ENCODE measurements at regions not wholly inside any gene's neighbourhood (a gene's known extent, or its start where the extent isn't known, plus 50 kb on each side); places are given as distances from the start of the nearest gene placed in this dataset.

DNA sequence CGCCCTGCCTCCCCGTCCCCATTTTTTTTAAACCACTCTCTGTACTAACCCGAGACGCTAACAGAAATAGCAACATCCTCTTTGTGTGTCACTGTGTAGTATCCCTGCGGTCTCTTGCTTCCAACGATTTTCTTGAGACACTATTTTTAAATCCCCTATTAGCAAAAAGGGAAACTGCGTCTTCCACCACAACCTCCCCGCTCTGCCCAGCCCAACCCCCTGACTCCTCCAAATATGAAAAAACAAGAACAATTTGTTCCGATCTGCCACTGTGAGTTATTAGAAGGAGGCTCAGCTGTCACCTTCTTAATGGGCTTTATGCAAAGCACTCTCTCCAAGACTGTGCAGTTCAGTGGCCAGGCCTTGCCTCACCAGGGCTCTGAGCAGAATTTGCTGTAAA is 76.3 kb downstream of the MAP1LC3B2 start:
- no peak overlapping the region for H3K4me3 ChIP-seq (ENCODE audit: low read depth, low read length)
- TF ChIP-seq, protein P1, sequence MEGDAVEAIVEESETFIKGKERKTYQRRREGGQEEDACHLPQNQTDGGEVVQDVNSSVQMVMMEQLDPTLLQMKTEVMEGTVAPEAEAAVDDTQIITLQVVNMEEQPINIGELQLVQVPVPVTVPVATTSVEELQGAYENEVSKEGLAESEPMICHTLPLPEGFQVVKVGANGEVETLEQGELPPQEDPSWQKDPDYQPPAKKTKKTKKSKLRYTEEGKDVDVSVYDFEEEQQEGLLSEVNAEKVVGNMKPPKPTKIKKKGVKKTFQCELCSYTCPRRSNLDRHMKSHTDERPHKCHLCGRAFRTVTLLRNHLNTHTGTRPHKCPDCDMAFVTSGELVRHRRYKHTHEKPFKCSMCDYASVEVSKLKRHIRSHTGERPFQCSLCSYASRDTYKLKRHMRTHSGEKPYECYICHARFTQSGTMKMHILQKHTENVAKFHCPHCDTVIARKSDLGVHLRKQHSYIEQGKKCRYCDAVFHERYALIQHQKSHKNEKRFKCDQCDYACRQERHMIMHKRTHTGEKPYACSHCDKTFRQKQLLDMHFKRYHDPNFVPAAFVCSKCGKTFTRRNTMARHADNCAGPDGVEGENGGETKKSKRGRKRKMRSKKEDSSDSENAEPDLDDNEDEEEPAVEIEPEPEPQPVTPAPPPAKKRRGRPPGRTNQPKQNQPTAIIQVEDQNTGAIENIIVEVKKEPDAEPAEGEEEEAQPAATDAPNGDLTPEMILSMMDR (IDR thresholded peaks at IDR 0.05; ENCODE audit: borderline replicate concordance, insufficient read depth, low read depth, low read length) = no peak

DNA sequence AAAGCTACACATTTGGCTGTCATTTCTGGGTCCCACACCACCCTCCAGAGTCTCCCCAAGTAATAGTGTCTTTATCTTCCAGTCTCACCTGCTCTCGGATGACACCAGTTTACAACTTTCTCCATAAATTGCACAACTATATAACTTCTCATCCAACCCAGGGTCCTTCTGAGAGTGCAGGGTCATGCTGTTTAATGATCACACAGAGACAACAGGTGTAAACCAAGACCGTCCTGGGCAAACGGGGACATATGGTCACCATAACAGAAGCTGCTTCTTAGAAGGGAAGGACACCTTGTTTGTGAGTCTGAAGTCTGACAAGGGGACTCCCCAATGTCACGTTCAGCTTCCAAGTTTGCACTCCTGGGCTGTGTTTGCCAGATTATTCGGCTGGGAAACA is 74.3 kb downstream of the MAP1LC3B2 start:
- H3K4me3 ChIP-seq (ENCODE audit: low read depth, low read length) = no peak overlapping the region
- TF ChIP-seq, protein P1 (IDR thresholded peaks at IDR 0.05; ENCODE audit: borderline replicate concordance, insufficient read depth, low read depth, low read length) = no peak

DNA sequence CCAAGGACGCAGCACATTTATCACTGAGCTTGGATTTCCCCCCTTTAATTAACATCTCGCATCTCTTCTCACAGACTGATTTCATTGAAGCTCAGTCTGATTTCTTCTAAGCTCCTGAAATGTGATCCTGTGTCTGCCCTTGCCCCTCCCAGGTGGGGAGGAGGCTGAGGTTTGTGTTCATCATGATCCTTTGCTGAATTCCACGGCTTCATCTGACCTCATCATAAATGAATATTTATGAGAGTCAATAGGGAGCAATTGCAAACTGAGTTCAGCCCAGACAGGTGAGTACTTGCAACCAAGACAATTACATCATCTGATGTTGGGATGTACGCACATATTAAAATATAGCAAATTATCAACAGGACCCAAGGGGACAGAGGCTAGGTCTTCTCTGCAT is 72.4 kb downstream of the MAP1LC3B2 start:
- TF ChIP-seq, protein P1 (IDR thresholded peaks at IDR 0.05; ENCODE audit: borderline replicate concordance, insufficient read depth, low read depth, low read length) = no peak
- no peak overlapping the region for H3K4me3 ChIP-seq (ENCODE audit: low read depth, low read length)

DNA sequence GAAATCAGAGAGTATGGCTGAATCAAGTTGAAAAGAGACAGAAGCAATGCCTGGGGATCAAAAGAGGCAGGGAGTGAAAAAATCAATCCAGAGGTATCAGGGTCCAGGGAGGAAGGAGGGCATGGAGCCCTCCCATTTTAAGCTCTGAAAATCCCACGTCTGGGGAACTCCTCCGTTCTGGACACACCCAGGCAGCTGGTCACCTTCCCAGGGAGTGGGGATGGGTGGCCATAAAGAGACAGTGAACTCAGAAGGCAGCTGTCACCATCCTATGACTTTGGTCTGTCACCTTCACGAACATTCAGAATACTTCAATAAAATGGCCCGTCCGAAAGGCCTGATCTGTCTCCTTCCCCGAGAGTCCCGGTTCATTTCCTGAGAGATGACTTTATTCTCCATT is 71.6 kb downstream of the MAP1LC3B2 start:
- no peak overlapping the region for H3K4me3 ChIP-seq (ENCODE audit: low read depth, low read length)
- TF ChIP-seq, protein P1 (IDR thresholded peaks at IDR 0.05; ENCODE audit: borderline replicate concordance, insufficient read depth, low read depth, low read length) = no peak

DNA sequence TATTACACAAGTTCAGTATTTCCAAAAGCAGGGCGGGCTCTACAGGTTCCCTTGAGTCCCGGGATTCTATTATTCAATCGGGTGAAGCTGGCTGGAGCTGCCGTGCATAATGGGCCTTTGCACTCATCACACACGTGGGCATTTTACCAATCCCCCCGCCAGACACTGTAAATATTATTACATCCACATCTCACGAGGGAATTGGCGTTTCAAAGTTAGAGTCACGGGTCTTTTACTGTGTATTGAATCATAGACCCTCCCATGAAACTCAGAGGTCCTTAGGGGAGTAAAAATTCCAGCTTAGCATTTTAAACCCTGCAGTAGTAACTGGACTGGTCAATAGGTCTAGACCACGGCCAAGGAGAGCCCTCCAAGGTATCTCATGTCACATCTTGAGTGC is 70.3 kb downstream of the MAP1LC3B2 start:
- TF ChIP-seq, protein P1 (IDR thresholded peaks at IDR 0.05; ENCODE audit: borderline replicate concordance, insufficient read depth, low read depth, low read length) = no peak
- H3K4me3 ChIP-seq (ENCODE audit: low read depth, low read length) = no peak overlapping the region

DNA sequence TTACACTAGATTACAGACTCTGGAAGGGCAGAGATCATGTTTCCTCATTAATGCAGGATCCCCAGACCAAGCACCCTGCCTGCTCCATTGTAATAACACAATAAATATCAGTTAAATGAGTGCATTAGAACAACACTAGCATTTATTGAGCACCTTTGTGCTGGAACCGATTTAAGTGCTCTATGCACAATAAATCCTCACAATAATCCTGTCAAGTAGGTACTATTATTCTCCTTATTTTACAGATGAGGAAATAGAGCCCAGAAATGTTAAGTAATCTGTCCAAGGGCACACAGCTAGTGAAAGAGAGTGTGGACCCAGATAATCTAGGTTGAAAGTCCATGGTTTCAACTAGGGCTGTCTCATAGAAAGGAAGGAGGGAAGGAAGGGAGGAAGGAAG is 69.8 kb downstream of the MAP1LC3B2 start:
- TF ChIP-seq, protein P1 (IDR thresholded peaks at IDR 0.05; ENCODE audit: borderline replicate concordance, insufficient read depth, low read depth, low read length) = no peak
- no peak overlapping the region for H3K4me3 ChIP-seq (ENCODE audit: low read depth, low read length)

DNA sequence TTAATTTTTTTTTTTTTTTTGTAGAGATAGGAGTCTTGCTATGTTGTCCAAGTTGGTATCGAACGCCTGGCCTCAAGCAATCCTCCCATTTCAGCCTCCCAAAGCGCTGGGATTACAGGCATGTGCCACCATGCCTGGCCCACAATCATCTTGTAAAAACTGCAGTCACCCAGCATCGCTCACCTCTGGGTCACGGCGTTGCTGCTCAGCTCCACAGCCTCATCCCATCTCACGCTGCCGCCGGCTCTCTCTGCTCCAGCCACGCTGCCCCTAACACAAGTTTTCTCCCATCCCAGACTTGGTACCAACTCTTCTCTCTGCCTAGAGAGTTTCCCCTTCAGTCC is 69.2 kb downstream of the MAP1LC3B2 start:
- TF ChIP-seq, protein P1 (IDR thresholded peaks at IDR 0.05; ENCODE audit: borderline replicate concordance, insufficient read depth, low read depth, low read length) = no peak
- H3K4me3 ChIP-seq (ENCODE audit: low read depth, low read length) = no peak overlapping the region

Data from GM12875 (cell line).